Stomach (tissue), 8 donors: ENCODE measurements at regions not wholly inside any gene's neighbourhood (a gene's known extent, or its start where the extent isn't known, plus 50 kb on each side); places are given as distances from the start of the nearest gene placed in this dataset.

Experiments
- DNase-seq, 2 donors: peaks; one replicate each; pipeline versions ENCODE4 v3.0.0 to v3.0.0-alpha.2; 2013 to 2019
- H3K27ac ChIP-seq, 5 donors: fragments of 200-600 bp in 4 of 5; sonication (generic) in 4 of 5; one replicate each; pipeline ENCODE4 v1.5.1; 2013 to 2019; ENCODE audit warnings: mild to moderate bottlenecking in 1 of 5, moderate library complexity in 1 of 5
- H3K27me3 ChIP-seq, 3 donors: fragments of 200-600 bp; sonication (generic); one replicate each; pipeline ENCODE4 v1.5.1; 2017 to 2019; ENCODE audit warnings: mixed run types in 1 of 3
- H3K36me3 ChIP-seq, 4 donors: fragments of 200-600 bp; sonication (generic); 1 replicate in 3 of 4; 2 replicates in 1 of 4; pipeline ENCODE4 v1.5.1; 2016 to 2019
- H3K4me1 ChIP-seq, 4 donors: fragments of 200-600 bp; sonication (generic); one replicate each; pipeline ENCODE4 v1.5.1; 2016 to 2019
- H3K4me3 ChIP-seq, 4 donors: fragments of 200-600 bp; sonication (generic) in 3 of 4; one replicate each; pipeline ENCODE4 v1.5.1; 2016 to 2019; ENCODE audit warnings: mild to moderate bottlenecking in 1 of 4
- H3K9me3 ChIP-seq, 4 donors: fragments of 200-600 bp; sonication (generic); one replicate each; pipeline ENCODE4 v1.5.1; 2016 to 2019
- CTCF ChIP-seq, 7 experiments: fragments of 450-650 bp in 4 of 7; fragments of 200-600 bp in 3 of 7; sonication (generic) in 3 of 7; IDR thresholded peaks; one replicate each; pipeline ENCODE4 v1.5.1; 2016 to 2019; ENCODE audit warnings: antibody characterized with exemption in 7 of 7, control low read depth in 2 of 7, mild to moderate bottlenecking in 1 of 7
- EP300 ChIP-seq: sonication (generic); formaldehyde crosslinking; IDR thresholded peaks from one replicate; pipeline ENCODE4 v1.6.1; 2017; ENCODE audit warnings: antibody characterized with exemption
- POLR2A ChIP-seq, 4 donors: fragments of 450-650 bp; IDR thresholded peaks; one replicate each; pipeline ENCODE4 v1.6.1; 2016; ENCODE audit warnings: antibody characterized with exemption in 4 of 4, control low read depth in 2 of 4, mild to moderate bottlenecking in 1 of 4, moderate library complexity in 1 of 4
- POLR2AphosphoS5 ChIP-seq, 3 donors: sonication (generic); formaldehyde crosslinking; IDR thresholded peaks; one replicate each; pipeline ENCODE4 v1.6.1; 2016; ENCODE audit warnings: antibody characterized with exemption in 3 of 3
- WGBS, 5 donors: extraction: QIAGEN DNeasy Blood & Tissue Kit in 3 of 5; methylation state at CpG; one replicate each; pipeline versions ENCODE4 v1.1.5 to v1.1.7; 2013 to 2018; 5-methylcytosine and 5-hydroxymethylcytosine counted together
- intact Hi-C: fragments of 100-400 bp; cut with DNase I; formaldehyde crosslinking; loops from one replicate; pipeline ENCODE4 v1.15.1; 2023; ENCODE audit warnings: low total_unique reads
- donor health status: healthy with polysubstance abuse.
- donor health status: Bipolar disorder and iron deficiency.
- donor health status: healthy.

GRCh38 chr3:79930196-79930595 is 162.4 kb upstream of the ROBO1 start:
- no peaks in the 10 kb centered on the region for H3K36me3 ChIP-seq
- intact Hi-C loops, result no loop called here
- WGBS, 5 donors, result 86 to 97% (median 90%) methylated on average over 7 to 8 of the region's 8 CpGs

GRCh38 chr3:79928687-79929408 is 161.1 kb upstream of the ROBO1 start:
- no peak overlapping the region for H3K4me3 ChIP-seq
- no peaks in the 10 kb centered on the region for H3K36me3 ChIP-seq
- intact Hi-C loops, result no loop called here
- peaks cover 0 to 5% (median 0%) of the 10 kb centered on the region in 4 donors for H3K9me3 ChIP-seq
- WGBS, 5 donors, result 69 to 76% (median 70%) methylated on average over 4 of the region's 4 CpGs
- DNase-seq, result no peak
- H3K4me1 ChIP-seq, result no peaks in the 10 kb centered on the region
- H3K27me3 ChIP-seq, result no peaks in the 10 kb centered on the region
- no peak overlapping the region for H3K27ac ChIP-seq
- TF ChIP-seq POLR2AphosphoS5 (IDR thresholded peaks at IDR 0.05), result no peak
- no peak for TF ChIP-seq EP300
- no peak for TF ChIP-seq CTCF (IDR thresholded peaks at IDR 0.05)
- no peak for TF ChIP-seq POLR2A (IDR thresholded peaks at IDR 0.05)

More at GRCh38 chr3:79930196-79930595, 162.4 kb upstream of the ROBO1 start:
- Histone ChIP-seq H3K4me3 (no peak overlapping the region), H3K9me3 (peaks cover 0 to 5% (median 0%) of the 10 kb centered on the region in 4 donors), H3K27ac (no peak overlapping the region), H3K27me3 (no peaks in the 10 kb centered on the region), H3K4me1 (no peaks in the 10 kb centered on the region)
- DNase-seq, result no peak
- TF ChIP-seq CTCF (IDR thresholded peaks at IDR 0.05), result no peak
- no peak for TF ChIP-seq POLR2AphosphoS5 (IDR thresholded peaks at IDR 0.05)
- no peak for TF ChIP-seq POLR2A (IDR thresholded peaks at IDR 0.05)
- TF ChIP-seq EP300, result no peak

GRCh38 chr3:79926522-79926921 is 158.7 kb upstream of the ROBO1 start:
- H3K27me3 ChIP-seq, result no peaks in the 10 kb centered on the region
- no peak overlapping the region for H3K4me3 ChIP-seq
- intact Hi-C loops, result no loop called here
- peaks cover 0 to 5% (median 0%) of the 10 kb centered on the region in 4 donors for H3K9me3 ChIP-seq
- H3K4me1 ChIP-seq, result no peaks in the 10 kb centered on the region
- H3K27ac ChIP-seq, result no peak overlapping the region
- 46 to 82% (median 69%) methylated on average over 3 of the region's 3 CpGs for WGBS, 5 donors
- TF ChIP-seq EP300, result no peak
- H3K36me3 ChIP-seq, result no peaks in the 10 kb centered on the region
- no peak for DNase-seq

- intact Hi-C loops, result no loop called here
- DNase-seq, result peak in 1 of 2 donors; percentile 3
- TF ChIP-seq CTCF (IDR thresholded peaks at IDR 0.05), result no peak
These were observed 154.8 kb upstream of the ROBO1 start for GRCh38 chr3:79922633-79923032.

GRCh38 chr3:79917561-79917960 is 149.8 kb upstream of the ROBO1 start:
- intact Hi-C loops, result no loop called here
- DNase-seq, result no peak
- TF ChIP-seq POLR2A (IDR thresholded peaks at IDR 0.05), result no peak
- Histone ChIP-seq H3K4me1 (no peaks in the 10 kb centered on the region), H3K4me3 (no peak overlapping the region), H3K36me3 (no peaks in the 10 kb centered on the region), H3K27ac (no peak overlapping the region), H3K9me3 (peaks cover 0 to 7% (median 0%) of the 10 kb centered on the region in 4 donors), H3K27me3 (no peaks in the 10 kb centered on the region)
- WGBS, 5 donors, result 3 to 55% (median 37%) methylated on average over 2 of the region's 2 CpGs

More at GRCh38 chr3:79922633-79923032, 154.8 kb upstream of the ROBO1 start:
- no peaks in the 10 kb centered on the region for H3K36me3 ChIP-seq
- no peaks in the 10 kb centered on the region for H3K4me1 ChIP-seq
- no peak overlapping the region for H3K4me3 ChIP-seq
- no peaks in the 10 kb centered on the region for H3K27me3 ChIP-seq
- H3K27ac ChIP-seq, result no peak overlapping the region
- no peaks in the 10 kb centered on the region for H3K9me3 ChIP-seq
